Ovary (tissue), 7 donors: ENCODE measurements at regions not wholly inside any gene's neighbourhood (a gene's known extent, or its start where the extent isn't known, plus 50 kb on each side); places are given as distances from the start of the nearest gene placed in this dataset.

Experiments used
- DNase-seq, 5 donors: peaks; one replicate each; pipeline ENCODE4 v3.0.0-alpha.2; 2019 to 2020
- H3K27ac ChIP-seq, 2 donors: fragments of 200-600 bp; one replicate each; pipeline versions ENCODE4 v1.5.1 to v1.8.0; 2019 to 2022
- H3K27me3 ChIP-seq: fragments of 200-600 bp; one replicate; pipeline ENCODE4 v1.8.0; 2022
- H3K36me3 ChIP-seq: fragments of 200-600 bp; sonication (generic); one replicate; pipeline ENCODE4 v1.5.1; 2019
- H3K4me1 ChIP-seq: one replicate; pipeline ENCODE4 v1.8.1; 2013; ENCODE audit warnings: mild to moderate bottlenecking, moderate library complexity; ENCODE audit not compliant: insufficient read depth
- H3K4me3 ChIP-seq: fragments of 200-600 bp; sonication (generic); one replicate; pipeline ENCODE4 v1.5.1; 2017
- H3K9me3 ChIP-seq, 2 donors: fragments of 200-600 bp in 1 of 2; sonication (generic) in 1 of 2; one replicate each; pipeline versions ENCODE4 v1.5.1 to v1.8.1; 2013 to 2019; ENCODE audit warnings: mild to moderate bottlenecking in 1 of 2, moderate library complexity in 1 of 2
- CTCF ChIP-seq, 3 donors: fragments of 450-650 bp in 2 of 3; fragments of 200-600 bp in 1 of 3; IDR thresholded peaks; one replicate each; pipeline versions ENCODE4 v1.5.1 to v1.8.0; 2016 to 2022; ENCODE audit warnings: antibody characterized with exemption in 3 of 3, mild to moderate bottlenecking in 1 of 3
- EP300 ChIP-seq: sonication (generic); formaldehyde crosslinking; IDR thresholded peaks from one replicate; pipeline ENCODE4 v1.6.1; 2017; ENCODE audit warnings: antibody characterized with exemption
- POLR2A ChIP-seq: fragments of 450-650 bp; IDR thresholded peaks from one replicate; pipeline ENCODE4 v1.6.1; 2017; ENCODE audit warnings: antibody characterized with exemption, mild to moderate bottlenecking, moderate library complexity
- WGBS, 3 donors: extraction: QIAGEN DNeasy Blood & Tissue Kit in 1 of 3; methylation state at CpG; one replicate each; pipeline versions ENCODE4 v1.1.5 to v1.1.7; 2013 to 2017; 5-methylcytosine and 5-hydroxymethylcytosine counted together
- intact Hi-C, 4 donors: fragments of 100-400 bp; cut with DNase I; formaldehyde crosslinking; loops; one replicate each; pipeline versions ENCODE4 v1.11.0 to v1.15.1; 2022 to 2023
- donor health status: DM: no; HTN: no; CAD: no; lungs with moderate emphysema.
- donor health status: DM: no; HTN: no; CAD: no.
- donor health status: Bipolar disorder and iron deficiency.
- donor health status: DM: no; HTN: no; CAD: no.
- donor health status: DM: yes; HTN: yes; CAD: no.

DNA sequence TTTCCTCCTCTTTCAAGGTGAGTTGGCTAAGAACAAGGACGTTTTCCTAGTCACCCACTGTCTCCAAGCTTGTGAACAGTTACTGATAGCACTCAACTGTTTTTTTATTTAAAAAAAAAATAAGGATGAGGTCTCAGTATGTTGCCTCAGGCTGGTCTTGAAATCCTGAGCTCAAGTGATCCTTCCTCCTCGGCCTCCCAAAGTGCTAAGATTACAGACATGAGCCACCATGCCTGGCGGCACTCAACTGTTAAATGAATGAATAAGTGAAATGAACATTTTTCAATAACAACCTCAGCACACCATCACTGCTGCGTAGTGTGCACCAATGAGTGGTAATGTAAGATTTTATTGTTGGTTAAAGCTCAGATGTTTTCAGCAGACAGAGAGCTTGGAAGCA lies 214.1 kb upstream of the NRIP1 start:
- Histone ChIP-seq H3K27me3 (no peaks in the 10 kb centered on the region), H3K4me1 (peaks cover 1% of the 10 kb centered on the region), H3K27ac (no peak overlapping the region), H3K9me3 (no peaks in the 10 kb centered on the region), H3K36me3 (no peaks in the 10 kb centered on the region), H3K4me3 (no peak overlapping the region)
- 83 to 87% (median 85%) methylated on average over 4 of the region's 4 CpGs for WGBS, 3 donors
- TF ChIP-seq EP300 (no peak), CTCF (IDR thresholded peaks at IDR 0.05) (no peak), POLR2A (no peak)
- intact Hi-C loops = no loop called here
- no peak for DNase-seq

- no peak overlapping the region for H3K27ac ChIP-seq
- no peak for DNase-seq
- H3K9me3 ChIP-seq = no peaks in the 10 kb centered on the region
- no peaks in the 10 kb centered on the region for H3K27me3 ChIP-seq
- no peaks in the 10 kb centered on the region for H3K36me3 ChIP-seq
- intact Hi-C loops = no loop called here
- TF ChIP-seq POLR2A (no peak), CTCF (IDR thresholded peaks at IDR 0.05) (no peak), EP300 (no peak)
- no peak overlapping the region for H3K4me3 ChIP-seq
- peaks cover 1% of the 10 kb centered on the region for H3K4me1 ChIP-seq
- 38 to 57% (median 56%) methylated on average over 1 of the region's 1 CpG for WGBS, 3 donors
Measured at GRCh38 chr21:15279482-15279881, 214.7 kb upstream of the NRIP1 start.

GRCh38 chr21:15281714-15282113 lies 216.9 kb upstream of the NRIP1 start:
- Histone ChIP-seq H3K4me3 (no peak overlapping the region), H3K4me1 (peaks cover 1% of the 10 kb centered on the region), H3K36me3 (no peaks in the 10 kb centered on the region), H3K27ac (no peak overlapping the region), H3K9me3 (no peaks in the 10 kb centered on the region), H3K27me3 (no peaks in the 10 kb centered on the region)
- DNase-seq = no peak
- intact Hi-C loops = no loop called here
- no peak for TF ChIP-seq EP300
- TF ChIP-seq CTCF (IDR thresholded peaks at IDR 0.05) = no peak
- TF ChIP-seq POLR2A = no peak
- 94 to 97% (median 96%) methylated on average over 3 of the region's 3 CpGs for WGBS, 3 donors

DNA sequence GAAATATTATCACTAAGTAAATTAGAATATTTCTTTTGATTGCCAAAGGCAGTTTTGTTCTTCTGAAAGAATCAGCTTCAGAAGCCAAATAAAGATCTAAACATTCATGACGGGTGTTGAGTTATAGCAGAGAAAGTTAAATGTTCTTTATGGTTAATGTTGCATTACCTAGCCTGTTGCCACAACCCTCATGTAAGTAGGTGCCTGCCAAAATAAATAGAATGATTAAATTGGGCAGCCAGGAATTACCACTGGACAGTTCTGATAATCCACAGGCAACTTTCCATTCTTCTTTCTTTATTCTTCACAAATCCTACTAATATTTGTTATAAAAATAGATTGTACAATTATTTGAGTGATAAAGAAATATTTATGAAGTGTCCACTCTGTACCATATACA lies 217.9 kb upstream of the NRIP1 start:
- 90 to 91% (median 90%) methylated on average over 1 of the region's 1 CpG for WGBS, 3 donors
- TF ChIP-seq POLR2A = no peak
- TF ChIP-seq CTCF (IDR thresholded peaks at IDR 0.05) = no peak
- TF ChIP-seq EP300 = no peak

GRCh38 chr21:15283138-15283537 lies 218.3 kb upstream of the NRIP1 start:
- intact Hi-C loops = no loop called here
- H3K9me3 ChIP-seq = no peaks in the 10 kb centered on the region
- peaks cover 1% of the 10 kb centered on the region for H3K4me1 ChIP-seq
- H3K27me3 ChIP-seq = no peaks in the 10 kb centered on the region
- H3K27ac ChIP-seq = no peak overlapping the region
- no peak overlapping the region for H3K4me3 ChIP-seq
- no peak for DNase-seq
- H3K36me3 ChIP-seq = no peaks in the 10 kb centered on the region
- no peak for TF ChIP-seq POLR2A
- no peak for TF ChIP-seq CTCF (IDR thresholded peaks at IDR 0.05)
- TF ChIP-seq EP300 = no peak

More for the DNA sequence above, 217.9 kb upstream of the NRIP1 start:
- Histone ChIP-seq H3K36me3 (no peaks in the 10 kb centered on the region), H3K9me3 (no peaks in the 10 kb centered on the region), H3K4me3 (no peak overlapping the region), H3K4me1 (peaks cover 1% of the 10 kb centered on the region), H3K27me3 (no peaks in the 10 kb centered on the region), H3K27ac (no peak overlapping the region)
- intact Hi-C loops = no loop called here
- DNase-seq = no peak
